ENCODE measurements at regions not wholly inside any gene's neighbourhood (a gene's known extent, or its start where the extent isn't known, plus 50 kb on each side); places are given as distances from the start of the nearest gene placed in this dataset.

DNA sequence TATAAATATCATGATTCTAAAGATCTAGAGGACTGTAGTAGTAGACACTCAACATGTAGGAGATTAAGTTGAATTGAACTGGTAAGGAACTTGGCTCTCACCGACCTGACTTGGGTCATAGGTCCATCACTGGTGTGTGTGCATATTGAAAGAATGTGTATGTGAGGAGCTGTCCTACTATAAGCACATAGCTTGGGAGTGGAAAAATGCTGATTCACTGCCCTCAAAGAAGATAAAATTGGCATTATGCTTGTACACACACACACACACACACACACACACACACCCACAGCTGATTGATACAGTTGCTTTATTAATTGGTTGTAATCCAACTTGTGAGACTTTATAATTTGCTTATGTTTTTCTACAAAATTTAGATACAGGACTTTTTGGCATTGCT, 411.0 kb upstream of the NR2F2 start:
- Histone ChIP-seq H4K20me1 (ENCODE audit: insufficient read depth) (no peaks in the 10 kb centered on the region), H3K27ac (ENCODE audit: low read depth in 2 of 2, low read length in 1 of 2) (no peak overlapping the region), H3K4me3 (ENCODE audit: low read depth in 2 of 2, low read length in 1 of 2) (no peak overlapping the region), H3K27me3 (ENCODE audit: insufficient read depth) (no peaks in the 10 kb centered on the region), H3F3A (replicated peaks; ENCODE audit: insufficient read depth) (no peaks in the 10 kb centered on the region), H3K4me2 (no peak overlapping the region), H3K9me2 (no peaks in the 10 kb centered on the region), H2AFZ (ENCODE audit: low read depth) (no peak overlapping the region), H3K4me1 (ENCODE audit: control insufficient read depth in 1 of 2, insufficient read depth in 2 of 2, low read depth in 1 of 2, low read length in 1 of 2) (no peaks in the 10 kb centered on the region), H3K9ac (no peak overlapping the region), H3K9me3 (peaks cover 3% of the 10 kb centered on the region; the same call in 1 of the 2 replicates), H3K36me3 (replicated peaks in 1 of 2; ENCODE audit: control insufficient read depth in 1 of 2, insufficient read depth in 2 of 2, low read length in 1 of 2) (no peaks in the 10 kb centered on the region), H3K79me2 (ENCODE audit: insufficient read depth) (no peaks in the 10 kb centered on the region)
- 7% methylated on average over 1 of the region's 1 CpG for WGBS (ENCODE audit: low lambda C conversion rate)
- ChIA-PET POLR2A (no interaction called here), CTCF (no interaction called here)
- DNase-seq, result no peak
- TF ChIP-seq TEAD4 (IDR thresholded peaks at IDR 0.05; ENCODE audit: borderline replicate concordance, insufficient read depth) (no peak), MEF2A (IDR thresholded peaks at IDR 0.05; ENCODE audit: borderline replicate concordance, low read depth) (no peak), SIN3A (IDR thresholded peaks at IDR 0.05; ENCODE audit: borderline replicate concordance, low read depth, low read length) (no peak), MXI1 (IDR thresholded peaks at IDR 0.05; ENCODE audit: low read depth, low read length) (no peak), RFX5 (IDR thresholded peaks at IDR 0.05; ENCODE audit: low read length) (no peak), NRF1 (IDR thresholded peaks at IDR 0.05; ENCODE audit: low read depth, low read length) (no peak), JUND (IDR thresholded peaks at IDR 0.05) (no peak), YY1 (IDR thresholded peaks at IDR 0.05; ENCODE audit: low read depth) (no peak)
- TF ChIP-seq, protein P1, sequence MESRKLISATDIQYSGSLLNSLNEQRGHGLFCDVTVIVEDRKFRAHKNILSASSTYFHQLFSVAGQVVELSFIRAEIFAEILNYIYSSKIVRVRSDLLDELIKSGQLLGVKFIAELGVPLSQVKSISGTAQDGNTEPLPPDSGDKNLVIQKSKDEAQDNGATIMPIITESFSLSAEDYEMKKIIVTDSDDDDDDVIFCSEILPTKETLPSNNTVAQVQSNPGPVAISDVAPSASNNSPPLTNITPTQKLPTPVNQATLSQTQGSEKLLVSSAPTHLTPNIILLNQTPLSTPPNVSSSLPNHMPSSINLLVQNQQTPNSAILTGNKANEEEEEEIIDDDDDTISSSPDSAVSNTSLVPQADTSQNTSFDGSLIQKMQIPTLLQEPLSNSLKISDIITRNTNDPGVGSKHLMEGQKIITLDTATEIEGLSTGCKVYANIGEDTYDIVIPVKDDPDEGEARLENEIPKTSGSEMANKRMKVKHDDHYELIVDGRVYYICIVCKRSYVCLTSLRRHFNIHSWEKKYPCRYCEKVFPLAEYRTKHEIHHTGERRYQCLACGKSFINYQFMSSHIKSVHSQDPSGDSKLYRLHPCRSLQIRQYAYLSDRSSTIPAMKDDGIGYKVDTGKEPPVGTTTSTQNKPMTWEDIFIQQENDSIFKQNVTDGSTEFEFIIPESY (IDR thresholded peaks at IDR 0.05; ENCODE audit: borderline replicate concordance, low read depth), result no peak

DNA sequence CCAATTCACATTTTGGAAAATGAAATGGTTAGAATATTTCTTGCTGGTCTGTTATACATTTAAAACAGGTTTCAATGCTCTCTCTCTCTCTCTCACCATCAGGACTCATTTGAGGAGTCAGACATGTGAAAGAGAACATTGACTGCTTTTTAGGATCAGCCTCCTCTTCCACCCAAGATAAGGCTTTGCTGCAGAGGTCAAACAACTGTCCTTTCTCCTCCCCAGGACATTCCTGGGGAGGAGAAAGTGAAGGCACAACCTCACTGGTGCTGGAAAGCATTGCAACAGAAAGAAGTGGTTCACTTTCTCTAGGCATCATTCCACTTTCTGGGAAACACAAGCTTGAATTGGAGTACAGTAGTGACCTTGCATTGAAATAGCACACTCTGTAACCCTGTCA, 409.1 kb upstream of the NR2F2 start:
- H3K4me2 ChIP-seq, result no peak overlapping the region
- H3K9me2 ChIP-seq, result no peaks in the 10 kb centered on the region
- H3K4me1 ChIP-seq (ENCODE audit: control insufficient read depth in 1 of 2, insufficient read depth in 2 of 2, low read depth in 1 of 2, low read length in 1 of 2), result no peaks in the 10 kb centered on the region
- CTCF ChIA-PET, result no interaction called here
- H3K36me3 ChIP-seq (replicated peaks in 1 of 2; ENCODE audit: control insufficient read depth in 1 of 2, insufficient read depth in 2 of 2, low read length in 1 of 2), result no peaks in the 10 kb centered on the region
- TF ChIP-seq, protein P2, sequence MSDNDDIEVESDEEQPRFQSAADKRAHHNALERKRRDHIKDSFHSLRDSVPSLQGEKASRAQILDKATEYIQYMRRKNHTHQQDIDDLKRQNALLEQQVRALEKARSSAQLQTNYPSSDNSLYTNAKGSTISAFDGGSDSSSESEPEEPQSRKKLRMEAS (IDR thresholded peaks at IDR 0.05; ENCODE audit: low read depth), result no peak
- TF ChIP-seq, protein P3, sequence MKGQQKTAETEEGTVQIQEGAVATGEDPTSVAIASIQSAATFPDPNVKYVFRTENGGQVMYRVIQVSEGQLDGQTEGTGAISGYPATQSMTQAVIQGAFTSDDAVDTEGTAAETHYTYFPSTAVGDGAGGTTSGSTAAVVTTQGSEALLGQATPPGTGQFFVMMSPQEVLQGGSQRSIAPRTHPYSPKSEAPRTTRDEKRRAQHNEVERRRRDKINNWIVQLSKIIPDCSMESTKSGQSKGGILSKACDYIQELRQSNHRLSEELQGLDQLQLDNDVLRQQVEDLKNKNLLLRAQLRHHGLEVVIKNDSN (IDR thresholded peaks at IDR 0.05; ENCODE audit: borderline replicate concordance, low read depth), result no peak
- TF ChIP-seq, protein P4, sequence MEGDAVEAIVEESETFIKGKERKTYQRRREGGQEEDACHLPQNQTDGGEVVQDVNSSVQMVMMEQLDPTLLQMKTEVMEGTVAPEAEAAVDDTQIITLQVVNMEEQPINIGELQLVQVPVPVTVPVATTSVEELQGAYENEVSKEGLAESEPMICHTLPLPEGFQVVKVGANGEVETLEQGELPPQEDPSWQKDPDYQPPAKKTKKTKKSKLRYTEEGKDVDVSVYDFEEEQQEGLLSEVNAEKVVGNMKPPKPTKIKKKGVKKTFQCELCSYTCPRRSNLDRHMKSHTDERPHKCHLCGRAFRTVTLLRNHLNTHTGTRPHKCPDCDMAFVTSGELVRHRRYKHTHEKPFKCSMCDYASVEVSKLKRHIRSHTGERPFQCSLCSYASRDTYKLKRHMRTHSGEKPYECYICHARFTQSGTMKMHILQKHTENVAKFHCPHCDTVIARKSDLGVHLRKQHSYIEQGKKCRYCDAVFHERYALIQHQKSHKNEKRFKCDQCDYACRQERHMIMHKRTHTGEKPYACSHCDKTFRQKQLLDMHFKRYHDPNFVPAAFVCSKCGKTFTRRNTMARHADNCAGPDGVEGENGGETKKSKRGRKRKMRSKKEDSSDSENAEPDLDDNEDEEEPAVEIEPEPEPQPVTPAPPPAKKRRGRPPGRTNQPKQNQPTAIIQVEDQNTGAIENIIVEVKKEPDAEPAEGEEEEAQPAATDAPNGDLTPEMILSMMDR (IDR thresholded peaks at IDR 0.05), result no peak
- TF ChIP-seq EZH2phosphoT487 (IDR thresholded peaks at IDR 0.05; ENCODE audit: borderline replicate concordance, low read depth) (no peak), GABPA (IDR thresholded peaks at IDR 0.05; ENCODE audit: low read depth) (no peak), ELF1 (IDR thresholded peaks at IDR 0.05) (no peak), RAD21 (IDR thresholded peaks at IDR 0.05; ENCODE audit: low read length) (no peak), RXRA (IDR thresholded peaks at IDR 0.05; ENCODE audit: borderline replicate concordance, low read depth) (no peak), TEAD4 (IDR thresholded peaks at IDR 0.05; ENCODE audit: borderline replicate concordance, insufficient read depth) (no peak), SMC3 (IDR thresholded peaks at IDR 0.05; ENCODE audit: low read depth, low read length) (no peak)
- TF ChIP-seq, protein P5, sequence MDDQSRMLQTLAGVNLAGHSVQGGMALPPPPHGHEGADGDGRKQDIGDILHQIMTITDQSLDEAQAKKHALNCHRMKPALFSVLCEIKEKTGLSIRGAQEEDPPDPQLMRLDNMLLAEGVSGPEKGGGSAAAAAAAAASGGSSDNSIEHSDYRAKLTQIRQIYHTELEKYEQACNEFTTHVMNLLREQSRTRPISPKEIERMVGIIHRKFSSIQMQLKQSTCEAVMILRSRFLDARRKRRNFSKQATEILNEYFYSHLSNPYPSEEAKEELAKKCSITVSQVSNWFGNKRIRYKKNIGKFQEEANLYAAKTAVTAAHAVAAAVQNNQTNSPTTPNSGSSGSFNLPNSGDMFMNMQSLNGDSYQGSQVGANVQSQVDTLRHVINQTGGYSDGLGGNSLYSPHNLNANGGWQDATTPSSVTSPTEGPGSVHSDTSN (IDR thresholded peaks at IDR 0.05), result no peak
- TF ChIP-seq, protein P1 (IDR thresholded peaks at IDR 0.05; ENCODE audit: borderline replicate concordance, low read depth), result no peak
- no peak overlapping the region for H2AFZ ChIP-seq (ENCODE audit: low read depth)
- no peak overlapping the region for H3K27ac ChIP-seq (ENCODE audit: low read depth in 2 of 2, low read length in 1 of 2)
- H3K4me3 ChIP-seq (ENCODE audit: low read depth in 2 of 2, low read length in 1 of 2), result no peak overlapping the region
- H3K9ac ChIP-seq, result no peak overlapping the region
- peaks cover 3% of the 10 kb centered on the region; the same call in 1 of the 2 replicates for H3K9me3 ChIP-seq
- no peaks in the 10 kb centered on the region for H4K20me1 ChIP-seq (ENCODE audit: insufficient read depth)
- DNase-seq, result no peak
- no peaks in the 10 kb centered on the region for H3F3A ChIP-seq (replicated peaks; ENCODE audit: insufficient read depth)
- no peaks in the 10 kb centered on the region for H3K27me3 ChIP-seq (ENCODE audit: insufficient read depth)
- POLR2A ChIA-PET, result no interaction called here
- H3K79me2 ChIP-seq (ENCODE audit: insufficient read depth), result no peaks in the 10 kb centered on the region
